A673 (cell line): ENCODE measurements at regions not wholly inside any gene's neighbourhood (a gene's known extent, or its start where the extent isn't known, plus 50 kb on each side); places are given as distances from the start of the nearest gene placed in this dataset.

Source experiments
- EZH2 ChIP-seq: fragments of 200-600 bp; sonication (generic); IDR thresholded peaks from 2 replicates; pipeline ENCODE4 v1.6.1; 2017; ENCODE audit warnings: borderline replicate concordance, low read depth, mild to moderate bottlenecking, mixed read lengths, antibody characterized with exemption, low read length; ENCODE audit not compliant: poor library complexity, severe bottlenecking
- TF ChIP-seq, protein P1 (sequence below): fragments of 300-800, 200-600 bp; sonication (generic); conservative IDR thresholded peaks from 2 replicates; pipeline ENCODE4 v1.5.1; 2017; ENCODE audit warnings: low read depth, mild to moderate bottlenecking, antibody characterized with exemption, low read length, moderate library complexity, mixed read lengths

DNA sequence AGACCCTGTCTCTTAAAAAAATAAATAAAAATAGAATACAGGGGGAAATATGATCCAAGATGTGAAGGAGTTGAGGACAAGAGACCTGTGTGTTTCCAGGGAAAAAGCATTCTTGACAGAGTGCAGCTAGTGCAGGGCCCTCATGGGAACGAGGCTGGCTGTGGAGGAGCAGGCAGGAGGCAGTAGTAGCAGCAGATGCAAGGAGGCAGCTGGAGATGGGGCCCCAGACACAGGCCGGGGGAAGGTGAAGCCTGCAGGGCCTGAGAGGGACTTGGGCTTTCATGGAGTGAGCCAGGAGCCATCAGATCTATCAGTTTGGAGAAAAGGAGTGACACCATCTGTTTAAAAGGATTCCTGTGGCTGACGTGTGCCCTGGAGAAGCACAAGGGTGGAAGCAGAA is 71.4 kb upstream of the ZNF438 start:
- TF ChIP-seq, protein P1, sequence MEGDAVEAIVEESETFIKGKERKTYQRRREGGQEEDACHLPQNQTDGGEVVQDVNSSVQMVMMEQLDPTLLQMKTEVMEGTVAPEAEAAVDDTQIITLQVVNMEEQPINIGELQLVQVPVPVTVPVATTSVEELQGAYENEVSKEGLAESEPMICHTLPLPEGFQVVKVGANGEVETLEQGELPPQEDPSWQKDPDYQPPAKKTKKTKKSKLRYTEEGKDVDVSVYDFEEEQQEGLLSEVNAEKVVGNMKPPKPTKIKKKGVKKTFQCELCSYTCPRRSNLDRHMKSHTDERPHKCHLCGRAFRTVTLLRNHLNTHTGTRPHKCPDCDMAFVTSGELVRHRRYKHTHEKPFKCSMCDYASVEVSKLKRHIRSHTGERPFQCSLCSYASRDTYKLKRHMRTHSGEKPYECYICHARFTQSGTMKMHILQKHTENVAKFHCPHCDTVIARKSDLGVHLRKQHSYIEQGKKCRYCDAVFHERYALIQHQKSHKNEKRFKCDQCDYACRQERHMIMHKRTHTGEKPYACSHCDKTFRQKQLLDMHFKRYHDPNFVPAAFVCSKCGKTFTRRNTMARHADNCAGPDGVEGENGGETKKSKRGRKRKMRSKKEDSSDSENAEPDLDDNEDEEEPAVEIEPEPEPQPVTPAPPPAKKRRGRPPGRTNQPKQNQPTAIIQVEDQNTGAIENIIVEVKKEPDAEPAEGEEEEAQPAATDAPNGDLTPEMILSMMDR, result no peak
- no peak for TF ChIP-seq EZH2
